ENCODE measurements at regions not wholly inside any gene's neighbourhood (a gene's known extent, or its start where the extent isn't known, plus 50 kb on each side); places are given as distances from the start of the nearest gene placed in this dataset.

- H2BK20ac ChIP-seq (ENCODE audit: low read depth, low read length, poor library complexity, severe bottlenecking): no peak overlapping the region
- no peak overlapping the region for H3K56ac ChIP-seq (ENCODE audit: insufficient read length, low read depth, low read length)
- no peak overlapping the region for H4K5ac ChIP-seq (ENCODE audit: insufficient read length, low read depth, low read length)
- H2AK5ac ChIP-seq (ENCODE audit: insufficient read length, low read length): no peak overlapping the region
- H3K9me3 Mint-ChIP-seq: no peaks in the 10 kb centered on the region
- H2BK5ac ChIP-seq (ENCODE audit: insufficient read length, low read length): no peak overlapping the region
- no peak overlapping the region for H2BK120ac ChIP-seq (ENCODE audit: low read depth, low read length, poor library complexity, severe bottlenecking)
- H3K27ac Mint-ChIP-seq: no peak overlapping the region
- H3K27me3 ChIP-seq (ENCODE audit: insufficient read depth, low read length): no peaks in the 10 kb centered on the region
- no peaks in the 10 kb centered on the region for H3K9me3 ChIP-seq (ENCODE audit: control insufficient read depth, low read depth, low read length)
- no peak overlapping the region for H3K4me3 Mint-ChIP-seq
- no CpG with 5 or more reads among the region's 2 CpGs for WGBS (ENCODE audit: extremely low coverage, insufficient read length, low lambda C conversion rate)
- no peak overlapping the region for H4K8ac ChIP-seq (replicated peaks; ENCODE audit: insufficient read length, low read depth, low read length)
- no peak overlapping the region for H3K18ac ChIP-seq (ENCODE audit: insufficient read length, low read depth, low read length)
- no peak overlapping the region for H3K9ac ChIP-seq (ENCODE audit: extremely low read depth, insufficient read length, low read length)
- no peak overlapping the region for H3K4me2 ChIP-seq (ENCODE audit: insufficient read depth, insufficient read length, low read length)
- no peak overlapping the region for H3K23ac ChIP-seq (ENCODE audit: insufficient read length, low read depth, low read length)
- no peaks in the 10 kb centered on the region for H3K79me2 ChIP-seq (ENCODE audit: insufficient read depth, low read length)
- H3T11ph ChIP-seq (ENCODE audit: low read length): no peak overlapping the region
- H2AFZ ChIP-seq (ENCODE audit: low read length): no peak overlapping the region
- no peaks in the 10 kb centered on the region for H3K79me1 ChIP-seq (ENCODE audit: insufficient read depth, low read depth, low read length, poor library complexity, severe bottlenecking)
- no peak overlapping the region for H3K27ac ChIP-seq (ENCODE audit: insufficient read length, low read depth, low read length)
- no peaks in the 10 kb centered on the region for H3K27me3 Mint-ChIP-seq (ENCODE audit: low read depth)
- H4K91ac ChIP-seq (ENCODE audit: insufficient read length, low read depth, low read length): no peak overlapping the region
- H3K4me1 ChIP-seq (ENCODE audit: insufficient read depth, low read length): no peaks in the 10 kb centered on the region
- no peaks in the 10 kb centered on the region for H3K23me2 ChIP-seq (ENCODE audit: insufficient read length, low read depth, low read length, poor library complexity, severe bottlenecking)
- H4K20me1 ChIP-seq (ENCODE audit: control insufficient read depth, insufficient read depth, insufficient read length): no peaks in the 10 kb centered on the region
- H3K4me1 Mint-ChIP-seq: no peaks in the 10 kb centered on the region
- H3K36me3 Mint-ChIP-seq (ENCODE audit: insufficient read depth in 1 of 3, low read depth in 3 of 3): no peaks in the 10 kb centered on the region
- no peak overlapping the region for H2BK15ac ChIP-seq (ENCODE audit: low read depth, low read length)
- no peak overlapping the region for H3K14ac ChIP-seq (ENCODE audit: insufficient read depth, low read length)
- DNase-seq: no peak
- no peak overlapping the region for H2BK12ac ChIP-seq (ENCODE audit: insufficient read length, low read depth, low read length)
- TF ChIP-seq CTCF (conservative IDR thresholded peaks at IDR 0.05): no peak
- no peak overlapping the region for H3K4ac ChIP-seq (ENCODE audit: low read depth, low read length)
Measured at GRCh38 chr9:115437418-115437817, 319.5 kb upstream of the TNC start.
